ENCODE measurements at regions not wholly inside any gene's neighbourhood (a gene's known extent, or its start where the extent isn't known, plus 50 kb on each side); places are given as distances from the start of the nearest gene placed in this dataset.

DNA sequence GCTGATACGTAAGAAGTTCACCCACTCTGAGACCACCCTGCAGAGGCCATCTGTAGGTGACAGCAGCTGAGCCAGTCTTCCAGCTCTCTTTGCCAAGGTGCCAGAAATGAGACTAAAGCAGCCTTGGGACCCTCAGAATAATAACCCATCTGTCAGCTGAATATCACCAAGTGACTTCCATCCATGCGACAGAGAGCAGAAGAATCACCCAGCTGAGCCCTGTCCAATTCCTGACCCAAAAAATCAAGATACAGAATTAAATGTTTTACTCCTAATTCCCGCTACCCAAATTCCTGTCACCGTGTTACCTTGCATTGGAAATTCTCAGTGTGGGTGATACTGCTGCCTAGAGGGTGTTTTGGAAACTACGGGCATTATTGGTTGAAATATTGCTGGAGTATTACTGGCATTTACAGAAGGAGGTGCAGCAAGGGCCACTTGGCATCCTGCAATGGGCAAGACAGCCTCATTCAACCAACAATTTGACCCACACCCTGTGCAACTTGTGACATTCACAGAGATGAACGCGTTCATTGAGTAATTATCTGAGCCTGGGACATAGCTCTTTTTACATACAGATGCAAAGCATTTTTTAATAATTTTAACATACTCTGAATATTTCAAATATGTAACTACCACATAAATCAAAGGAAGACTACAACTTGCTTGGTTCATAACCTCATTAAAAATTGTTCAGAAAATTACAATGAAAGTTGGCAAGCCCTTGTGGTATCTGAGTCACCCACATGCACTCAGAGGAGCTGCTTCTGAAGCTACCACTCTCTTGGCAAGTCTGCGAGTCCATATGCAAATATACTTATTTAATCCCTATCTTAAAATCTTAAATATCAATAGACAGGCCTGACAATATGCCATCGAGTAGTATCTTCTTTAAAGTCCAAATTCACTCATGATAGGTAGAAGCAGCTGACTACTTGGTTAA lies 126.6 kb downstream of the C16orf95 start:
- TF ChIP-seq CTCF (IDR thresholded peaks at IDR 0.05; ENCODE audit: borderline replicate concordance, extremely low read depth, low read length, poor library complexity, severe bottlenecking): peak; percentile 37
- no peak for TF ChIP-seq EZH2 (IDR thresholded peaks at IDR 0.05; ENCODE audit: borderline replicate concordance, low read depth, low read length, severe bottlenecking)
